K562 (cell line): ENCODE measurements at regions not wholly inside any gene's neighbourhood (a gene's known extent, or its start where the extent isn't known, plus 50 kb on each side); places are given as distances from the start of the nearest gene placed in this dataset.

Source experiments
- ATAC-seq: fragments of 200-7000 bp; cut with Tn5 transposase; 3 replicates; pipeline ENCODE4 v1.9.1; 2020; ENCODE audit warnings: moderate library complexity
- BruUV-seq: library from RNA; stranded (reverse); fragments of 400-500 nt; replicated peaks from 2 replicates; lab custom pipeline; 2021; lab: Mats Ljungman, UMichigan
- CTCF ChIA-PET: fragments of 300-600 bp; formaldehyde crosslinking; extraction: SDS; loops from one replicate; lab custom pipeline; 2021; ENCODE audit warnings: low intra/inter-chr PET ratio; lab: Yijun Ruan, JAX
- POLR2A ChIA-PET: fragments of 300-600, 350-650 bp; sonication (Branson Sonifier 250); formaldehyde crosslinking; extraction: SDS; loops from one replicate; lab custom pipeline; 2021; ENCODE audit warnings: antibody characterized with exemption, inconsistent platforms; lab: Yijun Ruan, JAX
- DNase-seq, 4 experiments: peaks; one replicate each; pipeline versions ENCODE4 v3.0.0 to v3.0.0-alpha.2; 2011 to 2018; ENCODE audit warnings: low spot score in 3 of 4, mixed read lengths in 3 of 4; ENCODE audit errors: extremely low read depth in 1 of 4
- FAIRE-seq: peaks from 2 replicates; lab custom pipeline; 2011; peaks lifted over from hg19 to GRCh38; lab: Jason Lieb, UNC
- H2AFZ ChIP-seq: 2 replicates; pipeline ENCODE4 v1.6.0; 2011; ENCODE audit warnings: low read depth, low read length, control low read depth, inconsistent platforms
- H3K27ac ChIP-seq: fragments of 200-600 bp; 3 replicates; pipeline ENCODE4 v1.8.0; 2011; ENCODE audit warnings: low read depth, mild to moderate bottlenecking, control low read depth, inconsistent platforms, low read length, moderate library complexity, mixed read lengths; ENCODE audit errors: extremely low read depth
- H3K27me3 ChIP-seq, 2 experiments: fragments of 300-600 bp in 1 of 2; 2 replicates in 1 of 2; 3 replicates in 1 of 2; pipeline versions ENCODE4 v1.6.0 to v1.8.0; 2011; ENCODE audit warnings: inconsistent platforms in 2 of 2, low read length in 2 of 2, mild to moderate bottlenecking in 1 of 2, mixed read lengths in 1 of 2, moderate library complexity in 1 of 2; ENCODE audit not compliant: control insufficient read depth in 2 of 2, insufficient read depth in 2 of 2
- H3K36me3 ChIP-seq: fragments of 300-600 bp; 3 replicates; pipeline ENCODE4 v1.8.0; 2011; ENCODE audit warnings: mild to moderate bottlenecking, low read length, inconsistent platforms; ENCODE audit not compliant: control insufficient read depth, insufficient read depth
- H3K4me1 ChIP-seq, 2 experiments: fragments of 200-600 bp in 1 of 2; replicated peaks in 1 of 2; 2 replicates in 1 of 2; 3 replicates in 1 of 2; pipeline versions ENCODE4 v1.5.1 to v1.8.0; 2011; ENCODE audit warnings: inconsistent platforms in 2 of 2, low read length in 2 of 2, mild to moderate bottlenecking in 1 of 2, mixed read lengths in 1 of 2, moderate library complexity in 1 of 2; ENCODE audit not compliant: control insufficient read depth in 2 of 2, insufficient read depth in 2 of 2
- H3K4me2 ChIP-seq: 2 replicates; pipeline ENCODE4 v1.6.1; 2011; ENCODE audit warnings: low read length, control low read depth, inconsistent platforms, mixed read lengths; ENCODE audit not compliant: insufficient read depth
- H3K4me3 ChIP-seq: fragments of 200-600 bp; sonication (generic), shearing (Covaris generic); 2 replicates; pipeline ENCODE4 v1.5.1; 2016; ENCODE audit warnings: control low read depth, inconsistent platforms
- H3K79me2 ChIP-seq: fragments of 200-600 bp; 3 replicates; pipeline ENCODE4 v1.8.0; 2011; ENCODE audit warnings: low read length, inconsistent platforms; ENCODE audit not compliant: control insufficient read depth, insufficient read depth
- H3K9ac ChIP-seq, 2 experiments: 2 replicates each; pipeline versions ENCODE4 v1.6.0 to v1.6.1; 2011; ENCODE audit warnings: low read depth in 2 of 2, low read length in 2 of 2, control low read depth in 1 of 2, inconsistent platforms in 1 of 2, mild to moderate bottlenecking in 1 of 2, mixed read lengths in 1 of 2; ENCODE audit not compliant: insufficient read depth in 1 of 2
- H3K9me1 ChIP-seq: one replicate; pipeline ENCODE4 v1.6.0; 2011; ENCODE audit warnings: inconsistent platforms, mild to moderate bottlenecking, low read length, moderate library complexity; ENCODE audit not compliant: control insufficient read depth, insufficient read depth
- H3K9me3 ChIP-seq: replicated peaks from 2 replicates; pipeline ENCODE4 v1.5.1; 2011; ENCODE audit warnings: low read depth, low read length, inconsistent platforms; ENCODE audit not compliant: control insufficient read depth, insufficient read depth
- H4K20me1 ChIP-seq: replicated peaks from 2 replicates; pipeline ENCODE4 v1.6.1; 2011; ENCODE audit warnings: low read length, inconsistent platforms, mixed read lengths; ENCODE audit not compliant: control insufficient read depth, insufficient read depth
- BRD9 ChIP-seq: fragments of 450-650 bp; IDR thresholded peaks from 2 replicates; pipeline ENCODE4 v1.6.1; 2018; ENCODE audit warnings: low read depth; ENCODE audit not compliant: partially characterized antibody
- JUNB ChIP-seq: fragments of 450-650 bp; formaldehyde crosslinking; conservative IDR thresholded peaks from 2 replicates; pipeline ENCODE4 v1.4.0; 2020; ENCODE audit warnings: mild to moderate bottlenecking
- MAFF ChIP-seq: IDR thresholded peaks from 2 replicates; pipeline ENCODE4 v1.6.1; 2012; ENCODE audit warnings: low read length, improper control_type of control experiment
- MAFG ChIP-seq: fragments of 450-650 bp; conservative IDR thresholded peaks from 2 replicates; pipeline ENCODE4 v1.6.1; 2016; ENCODE audit warnings: missing genetic modification characterization, missing compliant biosample characterization
- MAFK ChIP-seq: IDR thresholded peaks from 2 replicates; pipeline ENCODE4 v1.6.1; 2011; ENCODE audit warnings: low read length, improper control_type of control experiment
- NFE2L1 ChIP-seq: fragments of 450-650 bp; IDR thresholded peaks from 2 replicates; pipeline ENCODE4 v1.6.1; 2016; ENCODE audit warnings: missing genetic modification characterization, low read depth, mild to moderate bottlenecking, missing compliant biosample characterization, moderate library complexity, borderline replicate concordance
- RCOR1 ChIP-seq, 2 experiments: IDR thresholded peaks; 2 replicates each; pipeline ENCODE4 v1.6.1; 2012; ENCODE audit warnings: low read depth in 2 of 2, low read length in 2 of 2, borderline replicate concordance in 1 of 2, improper control_type of control experiment in 1 of 2
- ZNF316 ChIP-seq: fragments of 450-650 bp; IDR thresholded peaks from 2 replicates; pipeline ENCODE4 v1.6.1; 2016
- in situ Hi-C: fragments of 300-500 bp; cut with MboI; formaldehyde crosslinking; loops from 4 replicates; pipeline ENCODE4 v1.15.0; 2018; ENCODE audit warnings: inconsistent platforms, mixed read lengths
- intact Hi-C: fragments of 100-400 bp; cut with micrococcal nuclease; formaldehyde crosslinking; loops from 2 replicates; pipeline ENCODE4 v1.14.2; 2022
- TF ChIP-seq, protein P1 (sequence below): fragments of 250-450 bp; sonication (Bioruptor Pico); IDR thresholded peaks from 2 replicates; pipeline ENCODE4 v1.5.0; 2020; ENCODE audit warnings: mild to moderate bottlenecking, borderline replicate concordance
- TF ChIP-seq, protein P2 (sequence below): fragments of 450-650 bp; formaldehyde crosslinking; conservative IDR thresholded peaks from 2 replicates; pipeline ENCODE4 v1.4.0; 2022; ENCODE audit warnings: mild to moderate bottlenecking, missing genetic modification characterization

DNA sequence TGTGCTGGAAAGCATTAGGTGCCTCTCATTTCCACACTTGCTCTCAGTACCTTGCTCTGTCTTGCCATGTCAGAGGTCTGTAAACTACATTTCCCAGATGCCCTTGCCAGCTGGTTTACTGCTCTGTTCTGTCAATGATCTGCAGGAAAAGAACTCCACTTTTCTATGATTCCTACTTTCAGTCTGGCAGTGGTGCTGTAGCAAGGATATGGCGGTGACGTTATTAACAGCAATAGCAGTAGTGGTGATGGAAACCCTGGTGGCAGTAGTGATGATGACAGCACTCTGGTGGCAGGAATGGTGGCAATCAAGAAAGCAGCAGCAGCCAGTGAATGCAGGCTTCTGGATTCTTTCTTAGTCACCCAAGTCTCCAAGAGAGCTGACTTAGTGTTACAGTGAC lies 665.2 kb downstream of the DIPK2A start (continued):
- TF ChIP-seq, protein P1, sequence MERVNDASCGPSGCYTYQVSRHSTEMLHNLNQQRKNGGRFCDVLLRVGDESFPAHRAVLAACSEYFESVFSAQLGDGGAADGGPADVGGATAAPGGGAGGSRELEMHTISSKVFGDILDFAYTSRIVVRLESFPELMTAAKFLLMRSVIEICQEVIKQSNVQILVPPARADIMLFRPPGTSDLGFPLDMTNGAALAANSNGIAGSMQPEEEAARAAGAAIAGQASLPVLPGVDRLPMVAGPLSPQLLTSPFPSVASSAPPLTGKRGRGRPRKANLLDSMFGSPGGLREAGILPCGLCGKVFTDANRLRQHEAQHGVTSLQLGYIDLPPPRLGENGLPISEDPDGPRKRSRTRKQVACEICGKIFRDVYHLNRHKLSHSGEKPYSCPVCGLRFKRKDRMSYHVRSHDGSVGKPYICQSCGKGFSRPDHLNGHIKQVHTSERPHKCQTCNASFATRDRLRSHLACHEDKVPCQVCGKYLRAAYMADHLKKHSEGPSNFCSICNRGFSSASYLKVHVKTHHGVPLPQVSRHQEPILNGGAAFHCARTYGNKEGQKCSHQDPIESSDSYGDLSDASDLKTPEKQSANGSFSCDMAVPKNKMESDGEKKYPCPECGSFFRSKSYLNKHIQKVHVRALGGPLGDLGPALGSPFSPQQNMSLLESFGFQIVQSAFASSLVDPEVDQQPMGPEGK (CRISPR knock-in tag): no peak
- no peak for TF ChIP-seq RCOR1 (IDR thresholded peaks at IDR 0.05; ENCODE audit: borderline replicate concordance in 1 of 2, low read depth in 2 of 2, low read length in 2 of 2)

DNA sequence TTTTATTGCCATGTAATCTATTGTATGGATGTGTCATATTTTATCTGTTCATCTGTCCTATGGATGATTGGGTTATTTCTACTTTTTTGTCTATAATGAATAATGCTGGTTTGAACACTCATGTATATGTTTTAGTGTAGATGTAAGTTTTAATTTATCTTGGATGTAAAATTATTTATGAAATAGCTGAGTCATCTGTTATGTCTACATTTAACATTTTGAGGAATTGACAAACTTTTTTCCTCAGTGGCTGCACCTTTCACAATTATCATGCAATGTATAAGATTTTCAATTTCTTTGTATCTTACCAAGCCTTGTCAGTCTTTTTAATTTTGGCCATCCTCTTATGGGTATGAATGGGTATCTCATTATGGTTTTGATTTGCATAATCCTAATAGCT lies 666.4 kb downstream of the DIPK2A start:
- FAIRE-seq: no peak
- ChIA-PET CTCF (interaction anchor here (0.6 kb wide), 1 partner anchor 16 kb away, joined by 3 read pairs; no protein-coding TSS in a partner anchor), POLR2A (no interaction called here)
- no peak for ATAC-seq
- Histone ChIP-seq H3K9me1 (no peaks in the 10 kb centered on the region), H3K4me1 (no peaks in the 10 kb centered on the region), H3K4me3 (no peak overlapping the region), H3K27ac (no peak overlapping the region), H2AFZ (no peak overlapping the region), H4K20me1 (no peaks in the 10 kb centered on the region), H3K9ac (no peak overlapping the region), H3K79me2 (no peaks in the 10 kb centered on the region), H3K36me3 (no peaks in the 10 kb centered on the region), H3K27me3 (no peaks in the 10 kb centered on the region), H3K4me2 (no peak overlapping the region), H3K9me3 (no peaks in the 10 kb centered on the region)
- TF ChIP-seq MAFF: peak; percentile 44; the same call in 1 of the 2 replicates
- no peak for TF ChIP-seq BRD9
- peak; percentile 74 for TF ChIP-seq ZNF316
- TF ChIP-seq, protein P2, sequence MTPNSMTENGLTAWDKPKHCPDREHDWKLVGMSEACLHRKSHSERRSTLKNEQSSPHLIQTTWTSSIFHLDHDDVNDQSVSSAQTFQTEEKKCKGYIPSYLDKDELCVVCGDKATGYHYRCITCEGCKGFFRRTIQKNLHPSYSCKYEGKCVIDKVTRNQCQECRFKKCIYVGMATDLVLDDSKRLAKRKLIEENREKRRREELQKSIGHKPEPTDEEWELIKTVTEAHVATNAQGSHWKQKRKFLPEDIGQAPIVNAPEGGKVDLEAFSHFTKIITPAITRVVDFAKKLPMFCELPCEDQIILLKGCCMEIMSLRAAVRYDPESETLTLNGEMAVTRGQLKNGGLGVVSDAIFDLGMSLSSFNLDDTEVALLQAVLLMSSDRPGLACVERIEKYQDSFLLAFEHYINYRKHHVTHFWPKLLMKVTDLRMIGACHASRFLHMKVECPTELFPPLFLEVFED (CRISPR knock-in tag): no peak
- TF ChIP-seq MAFK: peak; percentile 38; the same call in 1 of the 2 replicates
- no peak for TF ChIP-seq JUNB
- 0 out of 2 replicates have a peak, but pooled peaks have one; percentile 15 for TF ChIP-seq NFE2L1 (tag)
- TF ChIP-seq MAFG: peak; percentile 51
- DNase-seq: no peak
- no TSS peak for BruUV-seq
- in situ Hi-C loops (no loop called here), intact Hi-C loops (no loop called here)
